HG03108 (cell line): ENCODE measurements at regions not wholly inside any gene's neighbourhood (a gene's known extent, or its start where the extent isn't known, plus 50 kb on each side); places are given as distances from the start of the nearest gene placed in this dataset.

Source experiments
- ATAC-seq: cut with Tn5 transposase; IDR thresholded peaks from one replicate; pipeline ENCODE4 v1.9.1; 2021; ENCODE audit warnings: moderate library complexity; ENCODE audit not compliant: unreplicated experiment

DNA sequence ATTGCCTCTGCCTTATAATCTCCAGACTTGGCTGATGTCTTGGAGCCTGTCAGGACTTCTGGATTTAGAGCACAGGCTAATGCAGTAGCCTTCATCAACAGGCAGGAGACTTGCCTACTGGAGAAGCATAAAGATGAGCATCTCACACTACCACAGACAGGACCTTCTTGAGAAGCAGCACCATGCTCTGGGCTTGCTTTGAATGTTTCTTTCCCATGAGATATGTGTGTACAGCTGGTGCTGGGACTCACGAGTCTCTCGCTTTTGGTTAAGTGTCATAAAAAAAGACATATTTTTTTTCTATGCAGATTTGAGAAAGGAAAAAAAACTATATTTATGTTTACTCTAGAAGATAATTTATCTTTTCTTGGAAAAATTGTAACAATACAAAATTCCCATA lies 671.3 kb downstream of the MRPL39 start:
- ATAC-seq: no peak

DNA sequence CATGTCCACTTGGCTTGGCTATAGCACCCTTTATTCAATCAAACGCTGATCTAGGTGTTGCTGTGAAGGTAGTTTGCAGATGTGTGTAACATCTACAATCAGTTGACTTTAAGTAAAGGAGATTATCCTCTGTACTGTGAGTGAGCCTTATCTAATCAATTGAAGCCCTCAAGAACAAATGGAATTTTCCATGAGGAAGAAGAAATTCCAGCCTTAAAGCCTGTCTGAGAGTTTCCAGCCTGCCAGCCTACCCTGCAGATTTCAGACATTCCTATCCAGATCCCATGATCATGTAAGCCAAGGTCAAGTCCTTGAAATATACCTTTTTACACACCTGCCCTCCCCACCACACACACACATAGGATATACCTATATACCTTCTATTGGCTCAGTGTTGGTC lies 696.7 kb downstream of the MRPL39 start:
- ATAC-seq: no peak

DNA sequence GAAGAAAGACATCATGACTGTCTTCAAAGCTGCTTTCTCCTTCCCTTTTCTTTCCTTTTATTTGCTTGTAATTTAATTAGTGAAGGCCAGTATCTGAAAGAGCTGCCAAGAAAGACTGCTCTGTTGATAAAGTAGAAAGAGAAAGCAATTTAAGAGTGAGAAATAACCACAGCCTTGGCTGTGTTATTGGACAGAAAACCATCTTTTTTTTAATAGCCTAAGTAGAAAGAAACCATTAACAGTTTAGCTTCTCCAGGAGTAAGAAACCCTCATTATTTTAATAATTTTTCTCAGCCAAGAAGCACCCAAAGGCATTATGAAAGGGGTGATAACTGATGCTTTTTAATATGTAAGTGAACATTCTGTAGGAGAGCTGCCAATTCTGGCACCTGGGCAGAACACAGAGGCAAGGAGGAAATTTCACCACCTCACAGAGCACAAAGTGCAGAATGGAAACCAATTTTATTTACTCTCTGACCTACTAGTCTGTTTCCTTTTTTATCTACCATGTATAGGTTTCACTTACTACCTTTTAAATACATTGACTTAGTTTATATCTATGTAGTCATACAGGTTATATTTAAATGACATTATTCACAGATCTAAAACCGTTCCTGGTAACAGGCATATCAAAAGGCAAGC lies 703.2 kb downstream of the MRPL39 start:
- ATAC-seq: peak; percentile 66

DNA sequence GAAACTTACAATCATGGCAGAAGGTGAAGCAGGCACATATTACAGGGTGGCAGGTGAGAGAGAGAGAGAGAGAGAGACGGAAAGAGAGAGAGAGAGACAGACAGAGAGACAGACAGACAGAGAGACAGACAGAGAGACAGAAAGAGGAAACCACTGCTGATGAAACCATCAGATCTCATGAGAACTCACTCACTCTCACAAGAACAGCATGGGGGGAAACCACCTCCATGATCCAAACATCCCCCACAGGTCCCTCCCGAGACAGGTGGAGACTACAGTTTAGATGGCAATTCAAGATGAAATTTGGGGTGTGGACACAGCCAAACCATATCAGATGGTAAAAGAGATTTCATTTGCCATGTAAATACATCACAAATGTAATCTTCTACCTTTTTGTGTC lies 708.1 kb downstream of the MRPL39 start:
- peak; percentile 37 for ATAC-seq

DNA sequence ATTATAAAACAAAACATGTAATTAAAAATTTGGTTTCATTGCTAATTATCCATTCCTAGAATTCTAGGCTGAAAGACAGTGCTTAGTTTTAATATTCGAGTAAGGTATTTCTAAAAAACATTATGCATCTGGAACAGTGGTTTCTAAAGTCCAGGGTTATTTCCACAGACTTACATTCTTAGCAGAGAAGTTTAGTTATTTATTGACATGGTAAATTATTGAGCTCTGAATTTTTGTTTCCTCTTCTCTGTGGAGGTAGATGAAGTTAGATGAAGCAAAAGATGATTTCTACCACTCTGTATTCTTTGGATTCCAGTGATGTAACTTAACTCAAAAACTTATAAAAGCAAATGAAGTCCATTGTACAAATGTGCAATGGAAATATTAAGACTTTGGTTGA lies 709.4 kb downstream of the MRPL39 start:
- no peak for ATAC-seq

DNA sequence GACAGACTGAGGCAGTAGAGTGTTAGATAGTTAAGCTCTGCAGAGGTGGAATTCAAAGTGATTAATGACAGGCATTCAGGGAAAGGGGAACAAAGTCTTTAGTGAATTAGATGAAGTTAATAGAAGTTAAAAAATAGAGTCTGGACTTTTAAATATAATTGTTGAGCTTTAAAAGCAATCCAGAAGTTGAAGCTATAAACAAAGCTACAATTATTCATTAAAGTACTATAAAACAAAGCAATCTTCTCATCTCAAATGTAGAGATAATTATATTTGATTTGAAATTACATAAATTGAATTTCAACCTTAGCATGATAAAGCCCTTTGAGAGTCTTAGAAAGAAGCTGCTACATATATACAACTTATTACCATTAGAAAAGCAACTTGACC lies 710.6 kb downstream of the MRPL39 start:
- no peak for ATAC-seq

DNA sequence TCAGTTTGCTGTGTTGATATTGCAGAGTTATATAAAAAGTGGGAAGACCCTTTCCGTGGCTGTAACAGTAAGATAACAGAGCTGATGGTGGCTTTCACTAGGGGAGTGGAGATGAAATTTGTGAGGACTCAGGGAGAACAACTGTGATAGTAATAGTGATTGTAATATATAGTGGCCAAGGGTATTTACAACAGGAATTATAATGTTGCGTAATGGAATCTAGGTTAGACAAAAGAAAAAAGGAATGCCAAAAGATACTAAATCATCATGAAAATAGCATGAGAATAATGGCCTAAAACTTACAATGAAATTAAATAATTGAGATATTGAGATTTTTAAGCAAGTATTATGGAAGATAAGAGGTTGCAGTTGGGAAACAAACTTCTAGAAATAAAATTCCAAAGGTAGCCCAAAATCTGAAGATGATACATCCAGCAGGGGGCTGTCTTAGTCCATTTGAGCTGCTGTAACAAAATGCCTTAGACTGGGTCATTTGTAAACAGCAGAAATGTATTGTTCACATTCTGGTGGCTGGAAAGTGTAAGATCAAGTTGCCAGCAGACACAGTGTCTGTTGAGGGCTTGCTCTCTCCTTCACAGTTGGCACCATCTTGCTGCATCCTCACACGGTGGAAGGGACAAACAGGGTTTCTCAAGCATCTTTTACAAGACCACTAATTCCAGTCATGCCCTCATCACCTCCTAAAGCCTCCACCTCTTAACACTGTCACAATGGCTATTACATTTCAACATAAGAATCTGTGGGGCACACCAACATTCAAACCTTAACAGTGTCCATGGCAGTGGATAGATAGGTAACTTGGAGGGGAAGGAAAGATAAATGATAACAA lies 711.2 kb downstream of the MRPL39 start:
- ATAC-seq: peak; percentile 62

DNA sequence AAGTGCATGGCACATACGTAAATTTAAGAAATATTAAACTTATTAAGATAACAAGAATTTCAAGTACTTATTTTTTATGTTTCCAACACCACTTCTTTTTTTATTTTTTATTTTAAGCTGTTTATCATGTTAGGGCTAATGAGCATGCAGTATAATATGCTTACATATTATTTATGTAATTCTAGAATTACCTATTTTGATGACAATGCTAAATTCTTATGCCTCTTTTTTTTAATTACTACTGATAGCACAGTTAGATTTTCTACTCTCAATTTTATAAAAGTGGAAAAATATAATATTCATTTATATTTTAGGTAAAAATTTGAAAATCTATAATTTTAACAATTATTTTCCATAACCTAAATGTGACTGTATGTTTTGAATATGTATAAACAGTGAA lies 713.0 kb downstream of the MRPL39 start:
- no peak for ATAC-seq

DNA sequence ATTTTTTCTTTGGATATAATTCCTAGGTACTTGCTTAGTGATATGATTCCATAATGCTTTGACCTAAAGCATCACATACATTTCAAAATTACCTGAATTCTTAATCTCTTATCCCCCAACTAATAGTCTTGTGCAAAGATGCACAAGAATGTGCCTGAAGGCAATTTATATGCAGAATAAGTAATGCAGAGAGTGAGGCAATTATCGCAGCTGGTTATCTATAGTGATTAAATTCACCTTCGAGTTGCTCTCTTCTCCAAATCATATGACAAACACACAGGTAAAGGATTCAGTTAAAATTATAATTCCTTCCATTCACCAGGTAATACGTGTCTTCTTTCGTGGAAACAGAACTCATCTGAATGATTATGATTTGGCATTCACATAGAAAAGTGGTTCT lies 717.3 kb downstream of the MRPL39 start:
- no peak for ATAC-seq

DNA sequence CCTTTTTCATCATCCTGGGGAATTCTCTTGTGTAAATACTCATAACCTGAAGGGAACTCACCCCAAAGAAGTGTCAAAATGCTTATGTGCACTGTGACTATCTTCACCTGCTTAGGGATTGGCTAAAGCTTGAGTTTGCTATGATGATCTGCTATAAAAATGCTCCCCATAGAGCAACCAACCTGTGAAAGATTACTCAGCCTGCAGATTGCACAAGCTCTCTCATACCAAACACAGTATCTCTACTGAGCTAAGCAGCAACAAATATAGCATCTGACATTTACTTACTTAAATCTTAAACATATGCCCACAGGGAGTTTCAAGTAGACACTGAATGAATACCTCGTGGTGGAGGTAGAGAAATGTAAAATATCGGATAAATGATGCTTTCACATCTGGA lies 725.8 kb downstream of the MRPL39 start:
- ATAC-seq: no peak

DNA sequence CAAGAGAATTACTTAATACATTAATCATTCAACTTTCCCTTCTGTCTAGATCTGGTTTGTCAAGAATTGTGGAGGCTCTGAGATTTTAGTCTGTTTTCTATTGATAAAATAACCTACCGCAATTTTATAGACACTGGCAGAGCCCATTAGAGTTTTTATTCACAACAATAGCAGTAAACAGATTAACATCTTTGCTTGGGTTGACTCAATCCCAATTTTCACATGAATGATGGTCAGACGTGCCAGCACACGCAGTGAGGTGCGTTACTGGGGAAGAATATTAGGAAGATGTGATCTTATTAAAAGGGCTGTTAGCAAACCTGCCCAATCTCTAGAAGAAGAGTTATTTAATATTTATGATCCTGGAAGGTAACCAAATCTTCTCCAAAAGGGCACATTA lies 736.6 kb downstream of the MRPL39 start:
- ATAC-seq: no peak

DNA sequence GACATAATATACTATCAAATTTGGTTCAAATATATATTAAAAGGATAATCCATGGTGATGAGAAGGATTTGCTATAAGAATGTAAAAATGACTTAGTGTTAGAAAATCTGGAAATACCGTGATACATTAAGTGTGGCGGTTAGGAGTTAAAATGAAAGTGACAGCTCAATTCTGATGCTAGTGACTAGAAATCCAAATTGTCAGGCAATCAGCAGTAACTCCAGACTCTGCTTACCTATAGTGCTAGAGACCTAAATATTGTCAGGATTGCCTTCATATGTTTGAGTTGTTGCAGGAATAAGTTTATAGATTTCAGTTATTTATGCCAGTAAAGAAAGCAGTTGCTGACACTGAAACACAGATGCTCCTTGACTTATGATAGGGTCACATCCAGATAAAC lies 737.4 kb downstream of the MRPL39 start:
- ATAC-seq: no peak

DNA sequence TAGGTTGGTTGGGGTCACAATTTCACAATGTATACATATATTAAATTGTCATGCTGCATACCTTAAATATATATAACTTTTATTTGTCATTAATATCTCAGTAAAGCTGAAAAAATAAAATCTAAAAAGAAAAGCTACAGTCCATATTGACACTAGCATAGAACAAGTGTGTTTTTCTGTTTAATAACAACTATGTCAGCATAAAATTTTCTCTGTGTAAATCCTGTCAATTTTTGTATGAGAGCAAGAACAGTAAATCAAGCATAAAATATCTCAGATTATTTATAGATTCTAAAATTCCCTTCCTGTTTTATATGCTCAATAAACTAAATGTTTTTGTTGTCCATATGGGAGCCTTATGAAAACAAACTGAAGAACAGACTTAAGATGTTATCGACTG lies 739.2 kb downstream of the MRPL39 start:
- ATAC-seq: no peak

DNA sequence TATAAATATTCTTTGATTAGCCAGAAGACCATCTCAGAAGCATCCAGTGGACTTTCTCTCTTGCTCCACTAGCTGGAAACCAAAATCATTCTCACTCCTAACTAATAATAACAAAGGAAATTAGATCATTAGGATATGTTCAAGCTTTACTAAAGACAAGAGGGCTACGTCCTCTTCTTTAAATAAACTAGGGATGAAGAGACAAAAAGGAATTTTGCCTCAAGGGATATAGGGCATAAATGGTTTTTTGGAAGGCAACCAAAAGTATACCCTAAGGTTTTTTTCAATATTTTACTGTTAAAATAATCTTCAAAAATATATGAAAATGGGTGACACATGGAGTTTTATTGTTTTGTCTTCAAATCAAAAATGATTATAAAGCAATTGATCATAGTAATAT lies 745.8 kb downstream of the MRPL39 start:
- no peak for ATAC-seq

DNA sequence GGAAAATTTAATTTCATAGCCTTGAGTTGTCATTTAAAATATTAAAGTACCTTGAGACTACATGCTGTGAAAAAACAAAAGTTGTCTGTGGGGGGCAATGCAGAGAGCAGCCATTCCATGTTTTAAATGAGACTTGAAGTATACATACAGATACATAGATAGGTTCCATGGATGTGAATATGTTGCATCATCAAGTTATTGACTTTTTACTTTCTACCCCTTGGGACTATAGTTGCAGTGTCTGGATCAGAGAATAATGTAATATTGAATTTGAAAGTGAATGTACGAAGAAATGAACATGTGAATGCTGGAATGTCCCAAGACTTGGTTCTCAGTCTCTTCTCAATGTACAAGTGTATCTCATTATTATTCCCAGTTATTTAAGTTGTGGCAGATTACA lies 751.0 kb downstream of the MRPL39 start:
- no peak for ATAC-seq

DNA sequence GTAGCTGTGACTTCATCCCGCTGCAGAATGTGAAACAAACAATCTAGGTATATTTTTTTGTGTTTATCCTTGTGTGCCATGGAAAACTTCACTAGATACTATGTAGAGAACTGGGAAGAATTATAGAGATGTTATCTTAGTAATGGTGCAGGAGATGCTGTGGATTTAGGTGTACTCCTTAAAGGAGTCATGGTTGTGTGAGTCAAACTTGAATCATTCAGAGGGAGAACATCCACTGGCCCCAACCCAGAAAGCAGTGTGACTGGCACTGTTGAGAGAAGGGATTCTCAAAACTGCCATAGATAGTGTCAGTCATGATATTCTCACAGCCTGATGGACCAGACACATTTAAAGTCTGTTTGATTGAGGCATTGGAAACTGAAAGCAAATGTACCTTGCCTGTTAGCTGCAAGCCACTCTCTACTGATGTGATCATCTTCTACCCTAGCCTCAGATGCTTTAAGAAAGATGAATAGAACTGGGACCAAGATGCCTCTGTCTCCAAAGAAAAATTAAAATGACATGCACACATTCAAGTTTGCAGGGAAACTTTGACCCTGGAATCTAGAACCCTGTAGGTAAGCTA lies 754.6 kb downstream of the MRPL39 start:
- ATAC-seq: no peak

DNA sequence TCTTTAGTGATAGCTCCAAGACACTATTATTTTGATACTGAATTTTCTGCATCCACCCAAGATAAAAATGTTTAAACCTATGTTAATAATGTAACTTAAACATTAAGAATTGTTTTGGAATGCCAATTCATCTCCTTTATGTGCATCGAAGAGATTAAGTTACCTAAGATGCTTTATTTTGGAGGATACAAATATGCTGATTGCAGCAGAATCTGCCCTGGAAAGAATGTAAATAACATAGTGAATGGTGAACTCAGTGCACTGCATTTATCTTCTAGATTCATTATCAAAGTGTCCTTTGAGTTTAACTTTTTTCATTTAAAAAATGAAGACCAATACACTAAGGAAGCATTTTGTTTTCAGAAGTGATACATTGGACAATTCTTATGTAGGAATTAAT lies 757.2 kb downstream of the MRPL39 start:
- no peak for ATAC-seq

DNA sequence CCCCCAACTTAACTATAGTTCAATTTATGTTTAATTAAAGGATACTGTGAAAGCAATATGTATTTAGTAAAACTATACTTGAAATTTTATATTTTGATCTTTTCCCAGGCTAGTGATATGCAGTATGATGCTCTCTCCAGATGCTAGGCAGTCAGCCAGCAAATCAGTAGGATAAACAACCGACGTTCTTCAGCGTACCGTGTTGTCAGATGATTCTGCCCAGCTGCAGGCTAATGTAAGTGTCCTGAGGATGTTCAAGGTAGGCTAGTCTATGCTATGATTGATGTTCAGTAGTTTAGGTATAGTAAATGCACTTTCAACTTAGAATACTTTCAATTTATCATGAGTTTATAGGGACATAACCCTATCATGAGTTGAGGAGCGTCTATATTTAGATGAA lies 762.6 kb downstream of the MRPL39 start:
- no peak for ATAC-seq

DNA sequence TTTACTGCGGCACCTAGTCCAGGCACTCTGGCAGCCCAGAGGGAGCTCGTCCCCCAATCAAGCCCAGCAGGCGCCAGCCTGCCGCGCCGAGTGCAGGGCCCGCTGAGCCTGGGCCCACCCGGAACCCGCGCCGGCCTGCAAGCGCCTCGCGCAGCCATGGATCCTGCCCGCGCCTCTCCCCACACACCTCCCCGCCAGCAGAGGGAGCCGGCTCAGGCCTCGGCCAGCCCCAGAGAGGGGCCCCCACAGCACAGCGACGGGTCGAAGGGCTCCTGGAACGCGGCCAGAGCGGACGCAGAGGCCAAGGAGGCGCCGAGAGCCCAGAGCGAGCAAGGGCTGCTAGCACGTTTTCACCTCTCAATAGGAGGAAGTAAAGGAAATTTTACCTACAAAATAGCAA lies 767.0 kb downstream of the MRPL39 start:
- ATAC-seq: no peak

DNA sequence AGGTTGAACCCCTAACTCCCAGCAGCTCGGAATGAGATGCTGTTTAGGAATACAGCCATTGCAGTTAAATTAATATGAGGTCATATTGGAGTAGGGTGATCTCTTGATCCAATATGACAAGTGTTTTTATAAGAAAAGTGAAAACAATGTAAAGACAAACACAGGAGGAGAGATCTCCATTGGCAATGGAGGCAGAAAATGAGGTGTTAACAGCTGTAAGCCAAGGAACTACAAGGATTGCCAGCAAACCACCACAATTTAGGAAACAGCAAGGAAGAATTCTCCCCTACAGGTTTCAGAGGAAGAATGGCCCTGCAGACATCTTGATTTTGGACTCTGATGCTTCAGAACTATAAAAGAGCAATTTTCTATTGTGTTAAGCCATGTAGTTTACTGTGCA lies 774.3 kb downstream of the MRPL39 start:
- ATAC-seq: no peak

DNA sequence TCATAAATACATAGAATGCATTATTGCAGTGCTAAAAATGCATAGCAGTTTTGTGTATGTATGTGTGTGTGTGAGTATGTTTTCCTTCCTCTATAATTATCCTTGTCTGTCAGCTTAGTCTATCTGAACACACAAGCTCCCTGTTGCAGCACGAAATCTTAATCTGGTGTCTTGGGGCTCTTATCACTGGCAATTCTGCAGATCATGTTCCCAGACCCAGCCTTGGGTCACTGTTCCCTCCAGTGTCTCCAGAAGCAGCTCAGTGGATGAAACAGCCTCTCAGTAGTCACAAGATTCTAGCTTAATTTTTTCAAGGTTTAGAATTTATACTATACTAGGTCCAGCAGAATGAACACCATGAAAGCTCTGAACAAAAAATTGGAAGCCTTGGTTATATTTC lies 777.9 kb downstream of the MRPL39 start:
- no peak for ATAC-seq

DNA sequence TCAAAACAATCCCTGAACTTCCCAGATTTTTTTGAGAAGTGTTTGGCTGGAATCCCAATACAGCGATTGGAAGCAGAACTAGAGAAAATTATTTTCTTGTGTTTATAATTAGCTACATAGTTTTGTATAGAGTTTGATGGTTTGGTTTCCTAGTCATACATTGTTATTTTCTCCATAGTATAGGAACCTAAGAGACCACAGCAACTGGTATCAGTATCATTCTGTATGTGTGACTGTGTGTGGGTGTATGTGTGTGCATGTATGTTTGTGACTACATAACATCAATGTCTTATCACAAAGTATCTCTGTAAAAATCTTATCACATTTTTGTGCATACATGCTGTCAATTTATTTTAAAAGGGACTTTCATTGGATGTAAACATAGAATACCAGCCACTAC lies 780.5 kb downstream of the MRPL39 start:
- no peak for ATAC-seq
